GM12872 (cell line): ENCODE measurements at regions not wholly inside any gene's neighbourhood (a gene's known extent, or its start where the extent isn't known, plus 50 kb on each side); places are given as distances from the start of the nearest gene placed in this dataset.

Experiments
- TF ChIP-seq, protein P1 (sequence below): IDR thresholded peaks from 3 replicates; pipeline ENCODE4 v1.5.1; 2011; ENCODE audit warnings: low read depth, mild to moderate bottlenecking, low read length, moderate library complexity; ENCODE audit not compliant: insufficient read depth

- TF ChIP-seq, protein P1, sequence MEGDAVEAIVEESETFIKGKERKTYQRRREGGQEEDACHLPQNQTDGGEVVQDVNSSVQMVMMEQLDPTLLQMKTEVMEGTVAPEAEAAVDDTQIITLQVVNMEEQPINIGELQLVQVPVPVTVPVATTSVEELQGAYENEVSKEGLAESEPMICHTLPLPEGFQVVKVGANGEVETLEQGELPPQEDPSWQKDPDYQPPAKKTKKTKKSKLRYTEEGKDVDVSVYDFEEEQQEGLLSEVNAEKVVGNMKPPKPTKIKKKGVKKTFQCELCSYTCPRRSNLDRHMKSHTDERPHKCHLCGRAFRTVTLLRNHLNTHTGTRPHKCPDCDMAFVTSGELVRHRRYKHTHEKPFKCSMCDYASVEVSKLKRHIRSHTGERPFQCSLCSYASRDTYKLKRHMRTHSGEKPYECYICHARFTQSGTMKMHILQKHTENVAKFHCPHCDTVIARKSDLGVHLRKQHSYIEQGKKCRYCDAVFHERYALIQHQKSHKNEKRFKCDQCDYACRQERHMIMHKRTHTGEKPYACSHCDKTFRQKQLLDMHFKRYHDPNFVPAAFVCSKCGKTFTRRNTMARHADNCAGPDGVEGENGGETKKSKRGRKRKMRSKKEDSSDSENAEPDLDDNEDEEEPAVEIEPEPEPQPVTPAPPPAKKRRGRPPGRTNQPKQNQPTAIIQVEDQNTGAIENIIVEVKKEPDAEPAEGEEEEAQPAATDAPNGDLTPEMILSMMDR, result no peak
Observed at GRCh38 chr10:78403781-78404180, 370.1 kb downstream of the RPS24 start.

GRCh38 chr10:78404296-78404695 is 370.6 kb downstream of the RPS24 start:
- TF ChIP-seq, protein P1, result no peak

GRCh38 chr10:78405231-78405630 is 371.6 kb downstream of the RPS24 start:
- TF ChIP-seq, protein P1, result no peak

- TF ChIP-seq, protein P1, result no peak
Observed at GRCh38 chr10:78405736-78406135, 372.1 kb downstream of the RPS24 start.

- TF ChIP-seq, protein P1, result no peak
Observed at GRCh38 chr10:78406648-78407008, 373.0 kb downstream of the RPS24 start.

GRCh38 chr10:78407009-78407711 is 373.5 kb downstream of the RPS24 start:
- TF ChIP-seq, protein P1, result no peak

- TF ChIP-seq, protein P1, result no peak
Observed at GRCh38 chr10:78407966-78408365, 374.3 kb downstream of the RPS24 start.
